ENCODE measurements at regions not wholly inside any gene's neighbourhood (a gene's known extent, or its start where the extent isn't known, plus 50 kb on each side); places are given as distances from the start of the nearest gene placed in this dataset.

- TF ChIP-seq ZNF503 (CRISPR knock-in tag; IDR thresholded peaks at IDR 0.05), result no peak
- no peak for TF ChIP-seq ZNF616 (CRISPR knock-in tag; IDR thresholded peaks at IDR 0.05; ENCODE audit: low read depth)
- no peak for TF ChIP-seq PCBP2 (optimal IDR thresholded peaks at IDR 0.05; ENCODE audit: low read depth, low read length, poor library complexity, severe bottlenecking)
- TF ChIP-seq RXRA (CRISPR knock-in tag; IDR thresholded peaks at IDR 0.05), result no peak
- no peak for TF ChIP-seq TARDBP (CRISPR knock-in tag; IDR thresholded peaks at IDR 0.05)
- no peak for TF ChIP-seq TIGD3 (CRISPR knock-in tag; IDR thresholded peaks at IDR 0.05; ENCODE audit: borderline replicate concordance)
Measured at GRCh38 chr5:43785198-43785597, 182.2 kb downstream of the NNT start.

All from HepG2 (cell line).